Breast epithelium (tissue), 3 donors: ENCODE measurements at regions not wholly inside any gene's neighbourhood (a gene's known extent, or its start where the extent isn't known, plus 50 kb on each side); places are given as distances from the start of the nearest gene placed in this dataset.

ENCODE experiments used
- CTCF ChIP-seq, 3 donors: fragments of 450-650 bp; IDR thresholded peaks; one replicate each; pipeline ENCODE4 v1.5.1; 2016 to 2017; ENCODE audit warnings: antibody characterized with exemption in 3 of 3, mild to moderate bottlenecking in 3 of 3, moderate library complexity in 3 of 3
- POLR2A ChIP-seq: fragments of 450-650 bp; IDR thresholded peaks from one replicate; pipeline ENCODE4 v1.6.1; 2016; ENCODE audit warnings: antibody characterized with exemption, mild to moderate bottlenecking, moderate library complexity
- POLR2AphosphoS5 ChIP-seq, 3 donors: sonication (generic); formaldehyde crosslinking; IDR thresholded peaks; one replicate each; pipeline ENCODE4 v1.6.1; 2017; ENCODE audit warnings: antibody characterized with exemption in 3 of 3

- TF ChIP-seq CTCF (IDR thresholded peaks at IDR 0.05) (no peak), POLR2AphosphoS5 (IDR thresholded peaks at IDR 0.05) (no peak), POLR2A (no peak)
These were observed 71.3 kb downstream of the OTOR start for GRCh38 chr20:16819483-16819882.
